Neural cell (in vitro differentiated cells): ENCODE measurements at regions not wholly inside any gene's neighbourhood (a gene's known extent, or its start where the extent isn't known, plus 50 kb on each side); places are given as distances from the start of the nearest gene placed in this dataset.

Experiments
- EP300 ChIP-seq: fragments of 450-650 bp; conservative IDR thresholded peaks from 2 replicates; pipeline ENCODE4 v1.6.1; 2014; ENCODE audit warnings: antibody characterized with exemption, mild to moderate bottlenecking, moderate library complexity; ENCODE audit not compliant: poor library complexity, severe bottlenecking
- EZH2 ChIP-seq: fragments of 200-600, 300-800 bp; shearing (Covaris generic), sonication (generic); IDR thresholded peaks from 2 replicates; pipeline ENCODE4 v1.6.1; 2014; ENCODE audit warnings: antibody characterized with exemption, low read length, borderline replicate concordance, mild to moderate bottlenecking; ENCODE audit not compliant: insufficient read depth, poor library complexity, severe bottlenecking
- MXI1 ChIP-seq: fragments of 450-650 bp; conservative IDR thresholded peaks from 2 replicates; pipeline ENCODE4 v1.6.1; 2014; ENCODE audit warnings: antibody characterized with exemption, mild to moderate bottlenecking; ENCODE audit not compliant: poor library complexity, severe bottlenecking
- POLR2AphosphoS5 ChIP-seq: IDR thresholded peaks from 2 replicates; pipeline ENCODE4 v1.6.1; 2012
- RAD21 ChIP-seq: fragments of 450-650 bp; conservative IDR thresholded peaks from 2 replicates; pipeline ENCODE4 v1.6.1; 2014; ENCODE audit warnings: antibody characterized with exemption, mild to moderate bottlenecking, moderate library complexity
- SMC3 ChIP-seq: fragments of 450-650 bp; conservative IDR thresholded peaks from 2 replicates; pipeline ENCODE4 v1.6.1; 2014; ENCODE audit warnings: antibody characterized with exemption, mild to moderate bottlenecking, moderate library complexity; ENCODE audit not compliant: poor library complexity
- TAF1 ChIP-seq: IDR thresholded peaks from 2 replicates; pipeline ENCODE4 v1.6.1; 2012; ENCODE audit warnings: low read depth
- TF ChIP-seq, protein P1 (sequence below): fragments of 450-650 bp; IDR thresholded peaks from 2 replicates; pipeline ENCODE4 v1.5.1; 2014; ENCODE audit warnings: antibody characterized with exemption, mild to moderate bottlenecking, moderate library complexity; ENCODE audit not compliant: poor library complexity, severe bottlenecking
- TF ChIP-seq, protein P2 (sequence below): IDR thresholded peaks from 2 replicates; pipeline ENCODE4 v1.6.1; 2012; ENCODE audit warnings: borderline replicate concordance

DNA sequence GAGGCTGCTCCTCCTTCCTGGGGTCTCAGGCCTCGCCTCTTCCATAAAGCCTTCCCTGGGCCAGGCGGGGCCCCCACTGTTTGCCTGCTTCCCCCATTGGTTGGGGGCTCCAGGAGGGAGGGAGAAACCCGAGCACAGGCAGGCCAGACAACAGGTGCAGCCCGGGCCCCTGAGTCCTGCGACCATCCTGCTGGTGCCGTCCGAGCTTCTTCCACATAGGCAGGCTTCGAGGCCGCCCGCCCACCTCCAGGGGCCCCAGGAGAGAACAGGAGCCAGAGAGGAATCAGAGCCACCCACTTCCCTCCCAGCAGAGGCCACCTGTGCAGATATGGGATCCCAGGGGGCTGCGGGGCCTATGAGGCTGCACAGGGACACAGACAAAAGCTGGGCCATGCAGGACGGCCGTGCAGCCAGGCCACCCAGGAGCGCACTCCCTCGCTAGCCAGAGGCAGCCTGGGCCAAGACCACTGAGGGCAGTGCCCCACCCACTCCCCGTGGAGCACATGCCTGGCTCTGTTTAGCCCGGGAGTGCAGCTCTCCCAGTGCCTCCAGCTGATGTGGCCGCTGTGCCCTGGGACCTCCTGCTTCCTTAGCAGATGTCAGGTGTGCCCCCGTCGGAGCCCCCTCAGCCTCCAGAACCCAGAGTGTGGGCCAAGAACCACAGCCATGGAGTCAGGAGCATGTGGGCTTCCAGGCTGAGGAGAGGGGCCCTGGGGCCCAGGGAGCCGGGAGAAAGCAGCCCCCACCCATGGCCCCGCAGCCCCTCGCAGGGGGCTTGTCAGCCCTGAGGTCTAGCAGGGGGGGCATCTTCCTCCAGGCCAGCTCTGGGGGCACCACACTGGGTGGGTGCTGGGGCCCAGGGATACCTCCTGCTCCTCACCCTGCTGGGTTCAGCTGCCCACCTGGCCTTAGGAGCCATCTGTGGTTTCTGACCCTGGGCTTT, 59.9 kb upstream of the INPP5A start:
- TF ChIP-seq, protein P1, sequence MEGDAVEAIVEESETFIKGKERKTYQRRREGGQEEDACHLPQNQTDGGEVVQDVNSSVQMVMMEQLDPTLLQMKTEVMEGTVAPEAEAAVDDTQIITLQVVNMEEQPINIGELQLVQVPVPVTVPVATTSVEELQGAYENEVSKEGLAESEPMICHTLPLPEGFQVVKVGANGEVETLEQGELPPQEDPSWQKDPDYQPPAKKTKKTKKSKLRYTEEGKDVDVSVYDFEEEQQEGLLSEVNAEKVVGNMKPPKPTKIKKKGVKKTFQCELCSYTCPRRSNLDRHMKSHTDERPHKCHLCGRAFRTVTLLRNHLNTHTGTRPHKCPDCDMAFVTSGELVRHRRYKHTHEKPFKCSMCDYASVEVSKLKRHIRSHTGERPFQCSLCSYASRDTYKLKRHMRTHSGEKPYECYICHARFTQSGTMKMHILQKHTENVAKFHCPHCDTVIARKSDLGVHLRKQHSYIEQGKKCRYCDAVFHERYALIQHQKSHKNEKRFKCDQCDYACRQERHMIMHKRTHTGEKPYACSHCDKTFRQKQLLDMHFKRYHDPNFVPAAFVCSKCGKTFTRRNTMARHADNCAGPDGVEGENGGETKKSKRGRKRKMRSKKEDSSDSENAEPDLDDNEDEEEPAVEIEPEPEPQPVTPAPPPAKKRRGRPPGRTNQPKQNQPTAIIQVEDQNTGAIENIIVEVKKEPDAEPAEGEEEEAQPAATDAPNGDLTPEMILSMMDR: no peak
- TF ChIP-seq EZH2: no peak
- TF ChIP-seq MXI1: no peak
- TF ChIP-seq SMC3: no peak
- TF ChIP-seq, protein P2, sequence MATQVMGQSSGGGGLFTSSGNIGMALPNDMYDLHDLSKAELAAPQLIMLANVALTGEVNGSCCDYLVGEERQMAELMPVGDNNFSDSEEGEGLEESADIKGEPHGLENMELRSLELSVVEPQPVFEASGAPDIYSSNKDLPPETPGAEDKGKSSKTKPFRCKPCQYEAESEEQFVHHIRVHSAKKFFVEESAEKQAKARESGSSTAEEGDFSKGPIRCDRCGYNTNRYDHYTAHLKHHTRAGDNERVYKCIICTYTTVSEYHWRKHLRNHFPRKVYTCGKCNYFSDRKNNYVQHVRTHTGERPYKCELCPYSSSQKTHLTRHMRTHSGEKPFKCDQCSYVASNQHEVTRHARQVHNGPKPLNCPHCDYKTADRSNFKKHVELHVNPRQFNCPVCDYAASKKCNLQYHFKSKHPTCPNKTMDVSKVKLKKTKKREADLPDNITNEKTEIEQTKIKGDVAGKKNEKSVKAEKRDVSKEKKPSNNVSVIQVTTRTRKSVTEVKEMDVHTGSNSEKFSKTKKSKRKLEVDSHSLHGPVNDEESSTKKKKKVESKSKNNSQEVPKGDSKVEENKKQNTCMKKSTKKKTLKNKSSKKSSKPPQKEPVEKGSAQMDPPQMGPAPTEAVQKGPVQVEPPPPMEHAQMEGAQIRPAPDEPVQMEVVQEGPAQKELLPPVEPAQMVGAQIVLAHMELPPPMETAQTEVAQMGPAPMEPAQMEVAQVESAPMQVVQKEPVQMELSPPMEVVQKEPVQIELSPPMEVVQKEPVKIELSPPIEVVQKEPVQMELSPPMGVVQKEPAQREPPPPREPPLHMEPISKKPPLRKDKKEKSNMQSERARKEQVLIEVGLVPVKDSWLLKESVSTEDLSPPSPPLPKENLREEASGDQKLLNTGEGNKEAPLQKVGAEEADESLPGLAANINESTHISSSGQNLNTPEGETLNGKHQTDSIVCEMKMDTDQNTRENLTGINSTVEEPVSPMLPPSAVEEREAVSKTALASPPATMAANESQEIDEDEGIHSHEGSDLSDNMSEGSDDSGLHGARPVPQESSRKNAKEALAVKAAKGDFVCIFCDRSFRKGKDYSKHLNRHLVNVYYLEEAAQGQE: no peak
- TF ChIP-seq POLR2AphosphoS5: no peak
- no peak for TF ChIP-seq EP300
- TF ChIP-seq TAF1: no peak
- no peak for TF ChIP-seq RAD21
